ENCODE measurements at regions not wholly inside any gene's neighbourhood (a gene's known extent, or its start where the extent isn't known, plus 50 kb on each side); places are given as distances from the start of the nearest gene placed in this dataset.
"Not testable (repeated sequence)": the region's sequence is repeated elsewhere in the genome, so short reads cannot be mapped to it uniquely, and the experiment has no call there.

- TF ChIP-seq POLR2A, CTCF (IDR thresholded peaks at IDR 0.05): not testable (repeated sequence)
Measured at GRCh38 chr12:114064034-114064433, 97.9 kb upstream of the RBM19 start.

Measured in heart left ventricle (tissue), 13 donors.